GM23338 (cell line): ENCODE measurements at regions not wholly inside any gene's neighbourhood (a gene's known extent, or its start where the extent isn't known, plus 50 kb on each side); places are given as distances from the start of the nearest gene placed in this dataset.

ENCODE experiments used
- ATAC-seq: fragments of 200-7000 bp; cut with Tn5 transposase; 3 replicates; pipeline ENCODE4 v1.9.1; 2020
- DNase-seq: peaks from one replicate; pipeline ENCODE4 v3.0.0-alpha.2; 2015; ENCODE audit warnings: low spot score
- H2AFZ ChIP-seq: fragments of 200-600 bp; sonication (generic); 2 replicates; pipeline ENCODE4 v1.8.0; 2016; ENCODE audit warnings: antibody characterized with exemption, mild to moderate bottlenecking, moderate library complexity
- H3F3A ChIP-seq: fragments of 200-600 bp; sonication (generic); replicated peaks from 2 replicates; pipeline ENCODE4 v1.8.0; 2017; ENCODE audit warnings: antibody characterized with exemption, mixed run types, low read depth
- H3K27ac ChIP-seq: fragments of 200-600 bp; sonication (generic); 2 replicates; pipeline ENCODE4 v1.6.1; 2016; ENCODE audit warnings: low read depth
- H3K27me3 ChIP-seq: fragments of 200-600 bp; sonication (generic); 2 replicates; pipeline ENCODE4 v1.8.0; 2016; ENCODE audit warnings: mild to moderate bottlenecking, mixed run types, moderate library complexity; ENCODE audit not compliant: insufficient read depth
- H3K36me3 ChIP-seq: fragments of 200-600 bp; sonication (generic); 2 replicates; pipeline ENCODE4 v1.8.0; 2016; ENCODE audit warnings: mild to moderate bottlenecking; ENCODE audit not compliant: insufficient read depth
- H3K4me1 ChIP-seq: fragments of 200-600 bp; sonication (generic); 2 replicates; pipeline ENCODE4 v1.8.0; 2016; ENCODE audit warnings: mild to moderate bottlenecking, moderate library complexity; ENCODE audit not compliant: insufficient read depth
- H3K4me2 ChIP-seq: fragments of 200-600 bp; sonication (generic); 2 replicates; pipeline ENCODE4 v1.7.1; 2017; ENCODE audit warnings: mixed run types
- H3K4me3 ChIP-seq: fragments of 200-600 bp; sonication (generic); 2 replicates; pipeline ENCODE4 v1.6.1; 2016; ENCODE audit warnings: mixed run types
- H3K79me2 ChIP-seq: fragments of 200-600 bp; sonication (generic); replicated peaks from 2 replicates; pipeline ENCODE4 v1.8.0; 2017; ENCODE audit warnings: mild to moderate bottlenecking; ENCODE audit not compliant: insufficient read depth
- H3K9me2 ChIP-seq: fragments of 200-600 bp; sonication (generic); 2 replicates; pipeline ENCODE4 v1.8.0; 2017; ENCODE audit not compliant: insufficient read depth
- H4K20me1 ChIP-seq: fragments of 200-600 bp; sonication (generic); replicated peaks from 2 replicates; pipeline ENCODE4 v1.8.0; 2017; ENCODE audit warnings: mild to moderate bottlenecking; ENCODE audit not compliant: insufficient read depth
- H3K27ac Mint-ChIP-seq: 2 replicates; pipeline ENCODE4 v1.8.0; 2020; ENCODE audit warnings: inconsistent platforms, mild to moderate bottlenecking, moderate library complexity, mixed read lengths
- H3K27me3 Mint-ChIP-seq: 3 replicates; pipeline ENCODE4 v1.8.0; 2022; ENCODE audit warnings: low read depth, mild to moderate bottlenecking, moderate library complexity, mixed read lengths, inconsistent platforms; ENCODE audit not compliant: insufficient read depth, poor library complexity
- H3K36me3 Mint-ChIP-seq: 3 replicates; pipeline ENCODE4 v1.8.0; 2021; ENCODE audit warnings: low read depth, mild to moderate bottlenecking, inconsistent platforms, moderate library complexity, mixed read lengths
- H3K4me1 Mint-ChIP-seq: 3 replicates; pipeline ENCODE4 v1.8.0; 2020; ENCODE audit warnings: mild to moderate bottlenecking, inconsistent platforms, mixed read lengths
- H3K4me3 Mint-ChIP-seq: 3 replicates; pipeline ENCODE4 v1.8.0; 2021; ENCODE audit warnings: moderate library complexity, mild to moderate bottlenecking, inconsistent platforms, mixed read lengths
- H3K9me3 Mint-ChIP-seq: 3 replicates; pipeline ENCODE4 v1.8.0; 2020; ENCODE audit warnings: moderate library complexity, mild to moderate bottlenecking, inconsistent platforms, mixed read lengths
- CREB1 ChIP-seq: fragments of 250-450 bp; sonication (Bioruptor Pico); IDR thresholded peaks from 2 replicates; pipeline ENCODE4 v1.5.0; 2020; ENCODE audit warnings: low read depth, mild to moderate bottlenecking, moderate library complexity
- JUNB ChIP-seq: IDR thresholded peaks from one replicate; pipeline ENCODE4 v1.6.1; 2016; ENCODE audit warnings: antibody characterized with exemption; ENCODE audit not compliant: unreplicated experiment
- NANOG ChIP-seq: IDR thresholded peaks from 2 replicates; pipeline ENCODE4 v1.6.1; 2016; ENCODE audit warnings: antibody characterized with exemption, borderline replicate concordance
- POLR2AphosphoS5 ChIP-seq: IDR thresholded peaks from 2 replicates; pipeline ENCODE4 v1.6.1; 2016; ENCODE audit warnings: antibody characterized with exemption, low read depth
- ZNF114 ChIP-seq: fragments of 250-450 bp; sonication (Bioruptor Pico); IDR thresholded peaks from 2 replicates; pipeline ENCODE4 v1.5.0; 2020; ENCODE audit warnings: mild to moderate bottlenecking, moderate library complexity
- TF ChIP-seq, protein P1 (sequence below): fragments of 250-450 bp; sonication (Bioruptor Pico); IDR thresholded peaks from 2 replicates; pipeline ENCODE4 v1.5.0; 2020; ENCODE audit warnings: mild to moderate bottlenecking, moderate library complexity
- TF ChIP-seq, protein P2 (sequence below): IDR thresholded peaks from one replicate; pipeline ENCODE4 v1.6.1; 2018; ENCODE audit warnings: antibody characterized with exemption; ENCODE audit not compliant: unreplicated experiment
- TF ChIP-seq, protein P3 (sequence below), 2 experiments: fragments of 200-600 bp in 1 of 2; sonication (generic) in 1 of 2; conservative IDR thresholded peaks; 2 replicates each; pipeline versions ENCODE4 v1.5.1 to v1.6.1; 2016 to 2017; ENCODE audit warnings: antibody characterized with exemption in 2 of 2, low read depth in 2 of 2, mild to moderate bottlenecking in 2 of 2, moderate library complexity in 1 of 2

DNA sequence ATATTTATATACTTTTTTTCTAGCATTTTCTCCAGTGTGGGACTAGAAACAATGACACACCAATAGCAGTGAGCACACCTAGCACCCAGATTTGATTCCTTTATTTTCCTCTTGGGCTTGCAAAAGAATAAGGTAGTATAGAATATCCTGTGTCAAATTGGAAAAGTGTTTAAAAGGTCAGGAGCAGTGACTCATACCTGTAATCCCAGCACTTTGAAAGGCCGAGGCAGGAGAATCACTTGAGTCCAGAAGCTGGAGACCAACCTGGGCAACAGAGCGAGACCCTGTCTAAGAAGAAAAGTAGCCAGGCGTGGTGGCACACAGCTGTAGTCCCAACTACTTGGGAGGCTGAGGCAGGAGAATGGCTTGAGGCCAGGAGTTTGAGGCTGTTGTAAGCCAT lies 53.8 kb upstream of the SGPP1 start:
- Mint-ChIP-seq H3K27ac (no peak overlapping the region), H3K36me3 (no peaks in the 10 kb centered on the region), H3K4me1 (no peaks in the 10 kb centered on the region), H3K27me3 (no peaks in the 10 kb centered on the region), H3K4me3 (no peak overlapping the region), H3K9me3 (no peaks in the 10 kb centered on the region)
- Histone ChIP-seq H3K36me3 (no peaks in the 10 kb centered on the region), H3K27me3 (no peaks in the 10 kb centered on the region), H2AFZ (0 out of 2 replicates have a peak overlapping the region, but pooled peaks have one; percentile 66), H3K9me2 (no peaks in the 10 kb centered on the region), H3K4me2 (no peak overlapping the region), H3K79me2 (no peaks in the 10 kb centered on the region), H3K27ac (no peak overlapping the region), H4K20me1 (no peaks in the 10 kb centered on the region), H3K4me1 (no peaks in the 10 kb centered on the region), H3K4me3 (no peak overlapping the region), H3F3A (no peaks in the 10 kb centered on the region)
- ATAC-seq (no peak), DNase-seq (no peak)
- TF ChIP-seq, protein P1, sequence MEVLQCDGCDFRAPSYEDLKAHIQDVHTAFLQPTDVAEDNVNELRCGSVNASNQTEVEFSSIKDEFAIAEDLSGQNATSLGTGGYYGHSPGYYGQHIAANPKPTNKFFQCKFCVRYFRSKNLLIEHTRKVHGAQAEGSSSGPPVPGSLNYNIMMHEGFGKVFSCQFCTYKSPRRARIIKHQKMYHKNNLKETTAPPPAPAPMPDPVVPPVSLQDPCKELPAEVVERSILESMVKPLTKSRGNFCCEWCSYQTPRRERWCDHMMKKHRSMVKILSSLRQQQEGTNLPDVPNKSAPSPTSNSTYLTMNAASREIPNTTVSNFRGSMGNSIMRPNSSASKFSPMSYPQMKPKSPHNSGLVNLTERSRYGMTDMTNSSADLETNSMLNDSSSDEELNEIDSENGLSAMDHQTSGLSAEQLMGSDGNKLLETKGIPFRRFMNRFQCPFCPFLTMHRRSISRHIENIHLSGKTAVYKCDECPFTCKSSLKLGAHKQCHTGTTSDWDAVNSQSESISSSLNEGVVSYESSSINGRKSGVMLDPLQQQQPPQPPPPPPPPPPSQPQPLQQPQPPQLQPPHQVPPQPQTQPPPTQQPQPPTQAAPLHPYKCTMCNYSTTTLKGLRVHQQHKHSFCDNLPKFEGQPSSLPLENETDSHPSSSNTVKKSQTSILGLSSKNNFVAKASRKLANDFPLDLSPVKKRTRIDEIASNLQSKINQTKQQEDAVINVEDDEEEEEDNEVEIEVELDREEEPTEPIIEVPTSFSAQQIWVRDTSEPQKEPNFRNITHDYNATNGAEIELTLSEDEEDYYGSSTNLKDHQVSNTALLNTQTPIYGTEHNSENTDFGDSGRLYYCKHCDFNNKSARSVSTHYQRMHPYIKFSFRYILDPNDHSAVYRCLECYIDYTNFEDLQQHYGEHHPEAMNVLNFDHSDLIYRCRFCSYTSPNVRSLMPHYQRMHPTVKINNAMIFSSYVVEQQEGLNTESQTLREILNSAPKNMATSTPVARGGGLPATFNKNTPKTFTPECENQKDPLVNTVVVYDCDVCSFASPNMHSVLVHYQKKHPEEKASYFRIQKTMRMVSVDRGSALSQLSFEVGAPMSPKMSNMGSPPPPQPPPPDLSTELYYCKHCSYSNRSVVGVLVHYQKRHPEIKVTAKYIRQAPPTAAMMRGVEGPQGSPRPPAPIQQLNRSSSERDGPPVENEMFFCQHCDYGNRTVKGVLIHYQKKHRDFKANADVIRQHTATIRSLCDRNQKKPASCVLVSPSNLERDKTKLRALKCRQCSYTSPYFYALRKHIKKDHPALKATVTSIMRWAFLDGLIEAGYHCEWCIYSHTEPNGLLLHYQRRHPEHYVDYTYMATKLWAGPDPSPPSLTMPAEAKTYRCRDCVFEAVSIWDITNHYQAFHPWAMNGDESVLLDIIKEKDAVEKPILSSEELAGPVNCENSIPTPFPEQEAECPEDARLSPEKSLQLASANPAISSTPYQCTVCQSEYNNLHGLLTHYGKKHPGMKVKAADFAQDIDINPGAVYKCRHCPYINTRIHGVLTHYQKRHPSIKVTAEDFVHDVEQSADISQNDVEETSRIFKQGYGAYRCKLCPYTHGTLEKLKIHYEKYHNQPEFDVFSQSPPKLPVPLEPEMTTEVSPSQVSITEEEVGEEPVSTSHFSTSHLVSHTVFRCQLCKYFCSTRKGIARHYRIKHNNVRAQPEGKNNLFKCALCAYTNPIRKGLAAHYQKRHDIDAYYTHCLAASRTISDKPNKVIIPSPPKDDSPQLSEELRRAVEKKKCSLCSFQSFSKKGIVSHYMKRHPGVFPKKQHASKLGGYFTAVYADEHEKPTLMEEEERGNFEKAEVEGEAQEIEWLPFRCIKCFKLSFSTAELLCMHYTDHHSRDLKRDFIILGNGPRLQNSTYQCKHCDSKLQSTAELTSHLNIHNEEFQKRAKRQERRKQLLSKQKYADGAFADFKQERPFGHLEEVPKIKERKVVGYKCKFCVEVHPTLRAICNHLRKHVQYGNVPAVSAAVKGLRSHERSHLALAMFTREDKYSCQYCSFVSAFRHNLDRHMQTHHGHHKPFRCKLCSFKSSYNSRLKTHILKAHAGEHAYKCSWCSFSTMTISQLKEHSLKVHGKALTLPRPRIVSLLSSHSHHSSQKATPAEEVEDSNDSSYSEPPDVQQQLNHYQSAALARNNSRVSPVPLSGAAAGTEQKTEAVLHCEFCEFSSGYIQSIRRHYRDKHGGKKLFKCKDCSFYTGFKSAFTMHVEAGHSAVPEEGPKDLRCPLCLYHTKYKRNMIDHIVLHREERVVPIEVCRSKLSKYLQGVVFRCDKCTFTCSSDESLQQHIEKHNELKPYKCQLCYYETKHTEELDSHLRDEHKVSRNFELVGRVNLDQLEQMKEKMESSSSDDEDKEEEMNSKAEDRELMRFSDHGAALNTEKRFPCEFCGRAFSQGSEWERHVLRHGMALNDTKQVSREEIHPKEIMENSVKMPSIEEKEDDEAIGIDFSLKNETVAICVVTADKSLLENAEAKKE = no peak
- no peak for TF ChIP-seq JUNB

DNA sequence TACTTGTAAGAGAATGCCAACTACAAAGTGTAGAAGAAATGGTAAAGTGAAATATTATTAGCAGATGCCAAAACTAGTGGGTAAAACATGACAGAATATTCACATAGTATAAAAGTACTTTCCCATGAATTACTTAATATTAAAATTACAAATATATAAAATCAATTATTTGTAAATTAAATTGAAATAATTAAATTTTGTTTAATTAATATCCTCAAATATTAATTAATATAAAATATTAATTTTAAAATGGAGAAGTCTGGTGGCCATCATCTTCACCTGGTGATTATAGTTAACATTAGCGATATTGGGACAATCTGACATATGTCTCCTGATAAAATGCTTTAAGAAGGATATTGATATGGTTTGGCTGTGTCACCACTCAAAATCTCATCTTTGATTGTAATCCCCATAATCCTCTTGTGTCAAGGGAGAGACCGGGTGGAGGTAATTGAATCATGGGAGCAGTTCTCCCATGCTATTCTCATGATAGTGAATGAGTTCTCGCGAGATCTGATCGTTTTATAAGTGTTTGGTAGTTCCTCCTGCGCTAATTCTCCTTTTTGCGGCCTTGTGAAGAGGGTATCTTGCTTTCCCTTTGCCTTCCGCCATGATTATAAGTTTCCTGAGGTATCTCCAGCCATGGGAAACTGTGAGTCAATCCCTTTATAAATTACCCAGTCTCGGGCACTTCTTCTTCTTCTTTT lies 55.0 kb upstream of the SGPP1 start:
- no peaks in the 10 kb centered on the region for H3K9me2 ChIP-seq
- H3F3A ChIP-seq = no peaks in the 10 kb centered on the region
- Mint-ChIP-seq H3K4me3 (no peak overlapping the region), H3K27me3 (no peaks in the 10 kb centered on the region), H3K4me1 (no peaks in the 10 kb centered on the region), H3K9me3 (no peaks in the 10 kb centered on the region), H3K27ac (no peak overlapping the region), H3K36me3 (no peaks in the 10 kb centered on the region)
- H4K20me1 ChIP-seq = no peaks in the 10 kb centered on the region
- H3K4me2 ChIP-seq = no peak overlapping the region
- DNase-seq = no peak
- H3K4me3 ChIP-seq = no peak overlapping the region
- H3K4me1 ChIP-seq = no peaks in the 10 kb centered on the region
- no peak overlapping the region for H3K27ac ChIP-seq
- ATAC-seq = no peak
- H3K36me3 ChIP-seq = no peaks in the 10 kb centered on the region
- no peaks in the 10 kb centered on the region for H3K79me2 ChIP-seq
- H3K27me3 ChIP-seq = no peaks in the 10 kb centered on the region
- H2AFZ ChIP-seq = 0 out of 2 replicates have a peak overlapping the region, but pooled peaks have one; percentile 56
- no peak for TF ChIP-seq JUNB
- TF ChIP-seq ZNF114 (CRISPR knock-in tag) = no peak
- TF ChIP-seq, protein P2, sequence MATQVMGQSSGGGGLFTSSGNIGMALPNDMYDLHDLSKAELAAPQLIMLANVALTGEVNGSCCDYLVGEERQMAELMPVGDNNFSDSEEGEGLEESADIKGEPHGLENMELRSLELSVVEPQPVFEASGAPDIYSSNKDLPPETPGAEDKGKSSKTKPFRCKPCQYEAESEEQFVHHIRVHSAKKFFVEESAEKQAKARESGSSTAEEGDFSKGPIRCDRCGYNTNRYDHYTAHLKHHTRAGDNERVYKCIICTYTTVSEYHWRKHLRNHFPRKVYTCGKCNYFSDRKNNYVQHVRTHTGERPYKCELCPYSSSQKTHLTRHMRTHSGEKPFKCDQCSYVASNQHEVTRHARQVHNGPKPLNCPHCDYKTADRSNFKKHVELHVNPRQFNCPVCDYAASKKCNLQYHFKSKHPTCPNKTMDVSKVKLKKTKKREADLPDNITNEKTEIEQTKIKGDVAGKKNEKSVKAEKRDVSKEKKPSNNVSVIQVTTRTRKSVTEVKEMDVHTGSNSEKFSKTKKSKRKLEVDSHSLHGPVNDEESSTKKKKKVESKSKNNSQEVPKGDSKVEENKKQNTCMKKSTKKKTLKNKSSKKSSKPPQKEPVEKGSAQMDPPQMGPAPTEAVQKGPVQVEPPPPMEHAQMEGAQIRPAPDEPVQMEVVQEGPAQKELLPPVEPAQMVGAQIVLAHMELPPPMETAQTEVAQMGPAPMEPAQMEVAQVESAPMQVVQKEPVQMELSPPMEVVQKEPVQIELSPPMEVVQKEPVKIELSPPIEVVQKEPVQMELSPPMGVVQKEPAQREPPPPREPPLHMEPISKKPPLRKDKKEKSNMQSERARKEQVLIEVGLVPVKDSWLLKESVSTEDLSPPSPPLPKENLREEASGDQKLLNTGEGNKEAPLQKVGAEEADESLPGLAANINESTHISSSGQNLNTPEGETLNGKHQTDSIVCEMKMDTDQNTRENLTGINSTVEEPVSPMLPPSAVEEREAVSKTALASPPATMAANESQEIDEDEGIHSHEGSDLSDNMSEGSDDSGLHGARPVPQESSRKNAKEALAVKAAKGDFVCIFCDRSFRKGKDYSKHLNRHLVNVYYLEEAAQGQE = no peak
- TF ChIP-seq, protein P3, sequence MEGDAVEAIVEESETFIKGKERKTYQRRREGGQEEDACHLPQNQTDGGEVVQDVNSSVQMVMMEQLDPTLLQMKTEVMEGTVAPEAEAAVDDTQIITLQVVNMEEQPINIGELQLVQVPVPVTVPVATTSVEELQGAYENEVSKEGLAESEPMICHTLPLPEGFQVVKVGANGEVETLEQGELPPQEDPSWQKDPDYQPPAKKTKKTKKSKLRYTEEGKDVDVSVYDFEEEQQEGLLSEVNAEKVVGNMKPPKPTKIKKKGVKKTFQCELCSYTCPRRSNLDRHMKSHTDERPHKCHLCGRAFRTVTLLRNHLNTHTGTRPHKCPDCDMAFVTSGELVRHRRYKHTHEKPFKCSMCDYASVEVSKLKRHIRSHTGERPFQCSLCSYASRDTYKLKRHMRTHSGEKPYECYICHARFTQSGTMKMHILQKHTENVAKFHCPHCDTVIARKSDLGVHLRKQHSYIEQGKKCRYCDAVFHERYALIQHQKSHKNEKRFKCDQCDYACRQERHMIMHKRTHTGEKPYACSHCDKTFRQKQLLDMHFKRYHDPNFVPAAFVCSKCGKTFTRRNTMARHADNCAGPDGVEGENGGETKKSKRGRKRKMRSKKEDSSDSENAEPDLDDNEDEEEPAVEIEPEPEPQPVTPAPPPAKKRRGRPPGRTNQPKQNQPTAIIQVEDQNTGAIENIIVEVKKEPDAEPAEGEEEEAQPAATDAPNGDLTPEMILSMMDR (conservative IDR thresholded peaks at IDR 0.05; ENCODE audit: low read depth in 2 of 2) = no peak
- no peak for TF ChIP-seq CREB1 (CRISPR knock-in tag)
- TF ChIP-seq POLR2AphosphoS5 = no peak
- TF ChIP-seq NANOG = no peak
